ENCODE measurements at regions not wholly inside any gene's neighbourhood (a gene's known extent, or its start where the extent isn't known, plus 50 kb on each side); places are given as distances from the start of the nearest gene placed in this dataset.

DNA sequence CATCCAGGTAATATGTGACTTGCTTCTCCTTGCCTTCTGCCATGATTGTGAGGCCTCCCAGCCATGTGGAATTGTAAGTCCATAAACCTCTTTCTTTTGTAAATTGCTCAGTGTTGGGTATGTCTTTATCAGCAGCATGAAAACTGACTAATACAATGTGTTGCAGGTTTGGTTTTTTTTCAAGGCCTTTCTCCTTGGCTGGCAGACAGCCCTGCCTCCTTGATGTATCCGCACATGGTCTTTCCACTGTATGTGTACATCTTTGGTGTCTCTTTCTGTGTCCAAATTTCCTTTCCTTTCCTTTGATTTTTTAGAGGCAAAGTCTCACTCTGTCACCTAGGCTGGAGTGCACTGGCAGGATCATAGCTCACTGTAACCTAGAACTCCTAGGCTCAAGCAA, 260.1 kb downstream of the TUSC7 start:
- no peak overlapping the region for H3K9ac ChIP-seq (ENCODE audit: low read depth, low read length)
- no peaks in the 10 kb centered on the region for H3K36me3 ChIP-seq (ENCODE audit: insufficient read depth, low read depth, low read length)
- no peak overlapping the region for H3K4me3 ChIP-seq (ENCODE audit: low read length)
- no peak overlapping the region for H3K27ac ChIP-seq (ENCODE audit: low read length)
- no peaks in the 10 kb centered on the region for H3K27me3 ChIP-seq (ENCODE audit: insufficient read depth, low read length)
- no peaks in the 10 kb centered on the region for H3K9me3 ChIP-seq (ENCODE audit: insufficient read depth, low read depth, low read length)
- H3K4me1 ChIP-seq (ENCODE audit: insufficient read depth, low read length): no peaks in the 10 kb centered on the region

DNA sequence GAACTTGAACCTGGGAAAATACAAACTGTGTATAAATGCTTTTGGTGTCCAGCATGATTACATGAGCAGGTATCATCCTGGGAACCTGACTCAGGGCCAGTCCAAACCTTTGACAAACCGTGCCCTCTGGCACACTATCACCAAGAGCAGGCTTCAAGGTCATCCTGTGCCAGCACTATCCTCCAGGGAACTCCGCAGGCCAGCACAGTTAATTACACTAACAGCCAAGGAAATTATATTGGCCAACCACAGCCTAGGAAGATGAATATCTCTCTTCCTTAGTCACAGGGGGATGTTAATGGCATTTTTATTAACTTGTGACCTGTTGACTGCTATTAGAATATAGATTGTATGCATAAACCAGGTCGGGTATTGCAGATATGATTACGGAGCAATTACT, 262.0 kb downstream of the TUSC7 start:
- no peaks in the 10 kb centered on the region for H3K27me3 ChIP-seq (ENCODE audit: insufficient read depth, low read length)
- H3K9ac ChIP-seq (ENCODE audit: low read depth, low read length): no peak overlapping the region
- H3K36me3 ChIP-seq (ENCODE audit: insufficient read depth, low read depth, low read length): no peaks in the 10 kb centered on the region
- no peak overlapping the region for H3K4me3 ChIP-seq (ENCODE audit: low read length)
- no peak overlapping the region for H3K27ac ChIP-seq (ENCODE audit: low read length)
- no peaks in the 10 kb centered on the region for H3K4me1 ChIP-seq (ENCODE audit: insufficient read depth, low read length)
- H3K9me3 ChIP-seq (ENCODE audit: insufficient read depth, low read depth, low read length): no peaks in the 10 kb centered on the region

DNA sequence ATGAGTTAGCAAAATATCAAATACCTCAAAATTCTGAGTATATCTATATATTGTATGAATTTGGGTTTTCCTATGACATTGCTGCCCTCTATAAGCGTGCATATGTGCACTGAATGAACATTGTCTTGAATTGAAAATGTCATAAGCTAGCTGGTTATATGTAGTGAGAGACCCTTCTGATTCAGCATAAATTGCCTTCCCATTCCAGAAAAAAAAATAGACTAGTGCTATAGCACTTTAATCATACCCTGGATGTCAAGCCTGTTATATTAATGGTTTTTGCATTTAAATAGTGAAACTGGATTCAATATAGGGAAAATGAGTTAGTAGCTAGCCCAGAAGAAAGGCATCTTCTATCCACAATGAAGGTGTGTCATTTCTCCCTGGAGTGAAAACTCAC, 265.1 kb downstream of the TUSC7 start:
- H3K36me3 ChIP-seq (ENCODE audit: insufficient read depth, low read depth, low read length): no peaks in the 10 kb centered on the region
- no peaks in the 10 kb centered on the region for H3K27me3 ChIP-seq (ENCODE audit: insufficient read depth, low read length)
- no peak overlapping the region for H3K27ac ChIP-seq (ENCODE audit: low read length)
- no peak overlapping the region for H3K4me3 ChIP-seq (ENCODE audit: low read length)
- no peaks in the 10 kb centered on the region for H3K9me3 ChIP-seq (ENCODE audit: insufficient read depth, low read depth, low read length)
- H3K4me1 ChIP-seq (ENCODE audit: insufficient read depth, low read length): peaks cover 3% of the 10 kb centered on the region; the same call in 1 of the 2 replicates
- H3K9ac ChIP-seq (ENCODE audit: low read depth, low read length): no peak overlapping the region

DNA sequence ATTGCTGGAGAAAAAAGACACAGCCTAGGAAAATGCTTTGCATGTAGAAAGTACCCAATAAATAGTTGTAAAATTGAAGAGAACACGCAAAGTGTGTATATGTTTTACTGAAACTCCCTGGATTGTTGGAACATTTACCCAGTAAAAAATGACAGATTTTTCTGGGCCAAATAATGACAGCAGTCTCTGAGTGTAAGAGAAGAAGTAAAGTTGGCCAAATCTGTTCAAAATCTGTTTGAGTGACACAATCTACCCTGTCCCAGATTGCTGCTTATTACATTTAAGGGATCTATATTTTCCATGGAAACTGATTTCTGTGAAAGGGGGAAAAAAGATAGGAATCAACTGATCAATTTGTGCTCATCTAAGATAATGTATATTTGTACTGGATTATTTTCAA, 267.9 kb downstream of the TUSC7 start:
- no peaks in the 10 kb centered on the region for H3K27me3 ChIP-seq (ENCODE audit: insufficient read depth, low read length)
- H3K36me3 ChIP-seq (ENCODE audit: insufficient read depth, low read depth, low read length): no peaks in the 10 kb centered on the region
- H3K4me3 ChIP-seq (ENCODE audit: low read length): no peak overlapping the region
- H3K27ac ChIP-seq (ENCODE audit: low read length): no peak overlapping the region
- H3K9me3 ChIP-seq (ENCODE audit: insufficient read depth, low read depth, low read length): no peaks in the 10 kb centered on the region
- H3K9ac ChIP-seq (ENCODE audit: low read depth, low read length): no peak overlapping the region
- H3K4me1 ChIP-seq (ENCODE audit: insufficient read depth, low read length): peaks cover 10% of the 10 kb centered on the region; the same call in 1 of the 2 replicates

DNA sequence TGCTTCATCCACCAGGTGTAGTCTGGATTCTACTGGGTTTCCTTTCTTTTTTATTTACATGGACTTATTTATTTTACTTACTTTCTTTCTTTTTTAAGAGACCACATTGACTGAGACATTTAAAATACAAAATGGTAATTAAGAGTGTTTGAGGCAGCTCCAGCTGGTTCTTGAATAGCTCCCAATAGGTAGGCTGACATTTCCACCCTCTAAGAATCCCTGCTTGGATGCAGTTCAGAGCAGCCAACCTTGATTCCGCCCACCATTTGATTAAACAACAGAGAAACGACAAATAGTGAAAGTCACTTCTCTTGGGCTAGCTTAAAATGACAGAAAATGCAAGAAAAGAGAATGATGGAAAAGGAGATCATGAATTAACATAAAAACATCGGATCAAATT, 270.5 kb downstream of the TUSC7 start:
- peaks cover 10% of the 10 kb centered on the region; the same call in 1 of the 2 replicates for H3K4me1 ChIP-seq (ENCODE audit: insufficient read depth, low read length)
- H3K27me3 ChIP-seq (ENCODE audit: insufficient read depth, low read length): no peaks in the 10 kb centered on the region
- H3K27ac ChIP-seq (ENCODE audit: low read length): no peak overlapping the region
- no peak overlapping the region for H3K9ac ChIP-seq (ENCODE audit: low read depth, low read length)
- no peak overlapping the region for H3K4me3 ChIP-seq (ENCODE audit: low read length)
- H3K36me3 ChIP-seq (ENCODE audit: insufficient read depth, low read depth, low read length): no peaks in the 10 kb centered on the region
- H3K9me3 ChIP-seq (ENCODE audit: insufficient read depth, low read depth, low read length): no peaks in the 10 kb centered on the region

DNA sequence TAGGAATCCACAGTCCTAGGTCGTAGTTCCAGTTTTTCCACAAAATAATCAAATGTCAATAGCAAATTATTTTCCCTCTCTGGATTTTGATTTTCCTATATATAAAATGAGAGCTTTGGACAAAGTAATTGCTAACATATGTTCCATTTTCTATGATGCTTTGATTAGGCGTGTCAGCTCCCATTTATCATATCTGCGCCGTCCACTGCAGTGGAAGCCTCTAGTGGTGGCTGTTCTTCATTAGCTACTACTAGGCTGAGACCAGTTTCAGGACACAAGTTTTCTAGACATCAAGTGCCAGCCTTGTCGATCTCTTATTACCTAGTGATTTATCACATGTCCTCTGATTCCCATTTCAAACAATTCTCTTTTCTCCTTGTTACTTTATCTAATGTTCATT, 271.5 kb downstream of the TUSC7 start:
- no peak overlapping the region for H3K4me3 ChIP-seq (ENCODE audit: low read length)
- H3K36me3 ChIP-seq (ENCODE audit: insufficient read depth, low read depth, low read length): no peaks in the 10 kb centered on the region
- no peak overlapping the region for H3K9ac ChIP-seq (ENCODE audit: low read depth, low read length)
- no peak overlapping the region for H3K27ac ChIP-seq (ENCODE audit: low read length)
- H3K9me3 ChIP-seq (ENCODE audit: insufficient read depth, low read depth, low read length): no peaks in the 10 kb centered on the region
- peaks cover 10% of the 10 kb centered on the region; the same call in 1 of the 2 replicates for H3K4me1 ChIP-seq (ENCODE audit: insufficient read depth, low read length)
- H3K27me3 ChIP-seq (ENCODE audit: insufficient read depth, low read length): no peaks in the 10 kb centered on the region

DNA sequence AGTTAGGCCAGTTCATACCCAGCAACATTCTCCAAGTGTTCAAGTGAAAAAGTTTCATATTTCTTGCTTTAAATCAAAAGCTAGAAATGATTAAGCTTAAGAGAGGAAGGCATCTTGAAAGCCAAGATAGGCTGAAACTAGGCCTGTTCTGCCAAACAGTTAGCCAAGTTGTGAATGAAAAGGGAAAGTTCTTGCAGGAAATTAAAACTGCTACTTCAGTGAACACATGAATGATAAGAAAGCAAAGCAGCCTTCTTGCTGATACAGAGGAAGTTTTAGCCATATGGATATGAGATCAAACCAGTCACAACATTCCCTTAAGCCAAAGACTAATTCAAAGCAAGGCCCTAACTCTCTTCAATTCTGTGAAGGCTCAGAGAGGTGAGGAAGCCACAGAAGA, 274.7 kb downstream of the TUSC7 start:
- no peaks in the 10 kb centered on the region for H3K9me3 ChIP-seq (ENCODE audit: insufficient read depth, low read depth, low read length)
- H3K27ac ChIP-seq (ENCODE audit: low read length): no peak overlapping the region
- peaks cover 10% of the 10 kb centered on the region; the same call in 1 of the 2 replicates for H3K4me1 ChIP-seq (ENCODE audit: insufficient read depth, low read length)
- no peak overlapping the region for H3K4me3 ChIP-seq (ENCODE audit: low read length)
- H3K27me3 ChIP-seq (ENCODE audit: insufficient read depth, low read length): no peaks in the 10 kb centered on the region
- no peaks in the 10 kb centered on the region for H3K36me3 ChIP-seq (ENCODE audit: insufficient read depth, low read depth, low read length)
- no peak overlapping the region for H3K9ac ChIP-seq (ENCODE audit: low read depth, low read length)

DNA sequence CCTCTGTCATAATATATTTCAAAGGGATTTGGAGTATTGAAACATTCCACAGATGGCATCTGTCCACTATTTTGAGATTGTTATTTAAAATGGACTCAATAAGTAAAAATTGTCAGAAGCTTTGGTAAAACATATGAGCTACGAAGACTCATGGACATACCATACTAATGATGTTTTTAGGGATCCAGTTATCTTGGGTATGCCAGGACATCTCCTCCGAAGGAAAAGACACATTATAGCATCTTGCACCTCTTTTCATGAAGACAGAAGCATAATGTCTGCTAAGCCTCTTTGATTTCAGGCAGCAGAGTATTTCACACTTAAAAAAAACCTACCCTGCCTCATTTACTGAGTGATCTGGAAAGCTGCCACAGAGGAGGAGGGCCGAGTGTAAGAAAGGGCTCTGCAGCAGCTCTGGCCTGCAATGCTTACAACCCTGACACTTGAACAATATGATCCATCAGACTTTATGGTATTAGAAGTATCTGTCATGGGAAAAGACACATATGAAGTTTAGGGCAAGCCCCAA, 284.8 kb downstream of the TUSC7 start:
- Histone ChIP-seq H3K4me1 (ENCODE audit: insufficient read depth, low read length) (no peaks in the 10 kb centered on the region), H3K4me3 (ENCODE audit: low read length) (no peak overlapping the region), H3K36me3 (ENCODE audit: insufficient read depth, low read depth, low read length) (no peaks in the 10 kb centered on the region), H3K27me3 (ENCODE audit: insufficient read depth, low read length) (no peaks in the 10 kb centered on the region), H3K9ac (ENCODE audit: low read depth, low read length) (no peak overlapping the region), H3K27ac (ENCODE audit: low read length) (no peak overlapping the region), H3K9me3 (ENCODE audit: insufficient read depth, low read depth, low read length) (no peaks in the 10 kb centered on the region)

DNA sequence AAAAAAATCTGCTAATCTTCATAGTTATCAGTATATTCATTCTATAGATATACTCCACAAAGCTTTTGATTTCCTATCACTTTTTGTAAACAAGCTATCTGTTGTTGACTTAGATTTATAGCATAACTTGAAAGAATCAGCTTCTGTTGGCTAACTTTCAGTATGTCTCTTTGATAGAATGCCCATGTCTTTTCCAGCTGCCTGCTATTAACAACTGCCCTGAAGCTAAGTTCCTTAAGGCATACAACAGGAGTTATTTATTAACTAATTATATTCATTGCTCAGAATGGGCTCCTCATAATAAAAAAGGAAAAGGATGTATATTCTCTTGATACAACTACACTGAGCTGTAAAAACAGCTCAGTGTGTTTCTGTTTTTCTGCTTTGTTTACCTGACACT, 293.9 kb downstream of the TUSC7 start:
- Histone ChIP-seq H3K9me3 (ENCODE audit: insufficient read depth, low read depth, low read length) (no peaks in the 10 kb centered on the region), H3K27me3 (ENCODE audit: insufficient read depth, low read length) (no peaks in the 10 kb centered on the region), H3K4me1 (ENCODE audit: insufficient read depth, low read length) (no peaks in the 10 kb centered on the region), H3K4me3 (ENCODE audit: low read length) (no peak overlapping the region), H3K36me3 (ENCODE audit: insufficient read depth, low read depth, low read length) (no peaks in the 10 kb centered on the region), H3K9ac (ENCODE audit: low read depth, low read length) (no peak overlapping the region), H3K27ac (ENCODE audit: low read length) (no peak overlapping the region)

DNA sequence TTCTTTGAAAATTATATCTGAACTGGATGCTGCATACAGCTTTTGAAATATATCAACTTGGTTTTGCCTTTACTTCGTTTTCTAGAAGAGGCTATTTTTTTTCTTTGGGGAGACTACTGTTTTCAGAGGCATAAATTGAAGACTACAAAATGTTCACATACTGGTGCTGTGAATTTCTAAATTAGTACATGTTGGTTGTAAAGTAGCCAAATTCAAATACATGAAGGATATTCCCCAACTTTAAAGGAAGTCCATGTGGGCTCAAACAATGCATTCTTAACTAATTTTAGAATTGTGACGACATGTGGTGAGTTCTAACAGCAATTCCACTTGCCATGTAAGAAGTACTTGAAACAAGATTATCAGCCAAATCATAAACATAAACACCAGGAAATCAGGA, 295.7 kb downstream of the TUSC7 start:
- Histone ChIP-seq H3K4me1 (ENCODE audit: insufficient read depth, low read length) (no peaks in the 10 kb centered on the region), H3K4me3 (ENCODE audit: low read length) (no peak overlapping the region), H3K36me3 (ENCODE audit: insufficient read depth, low read depth, low read length) (no peaks in the 10 kb centered on the region), H3K9me3 (ENCODE audit: insufficient read depth, low read depth, low read length) (no peaks in the 10 kb centered on the region), H3K9ac (ENCODE audit: low read depth, low read length) (no peak overlapping the region), H3K27me3 (ENCODE audit: insufficient read depth, low read length) (no peaks in the 10 kb centered on the region), H3K27ac (ENCODE audit: low read length) (no peak overlapping the region)

DNA sequence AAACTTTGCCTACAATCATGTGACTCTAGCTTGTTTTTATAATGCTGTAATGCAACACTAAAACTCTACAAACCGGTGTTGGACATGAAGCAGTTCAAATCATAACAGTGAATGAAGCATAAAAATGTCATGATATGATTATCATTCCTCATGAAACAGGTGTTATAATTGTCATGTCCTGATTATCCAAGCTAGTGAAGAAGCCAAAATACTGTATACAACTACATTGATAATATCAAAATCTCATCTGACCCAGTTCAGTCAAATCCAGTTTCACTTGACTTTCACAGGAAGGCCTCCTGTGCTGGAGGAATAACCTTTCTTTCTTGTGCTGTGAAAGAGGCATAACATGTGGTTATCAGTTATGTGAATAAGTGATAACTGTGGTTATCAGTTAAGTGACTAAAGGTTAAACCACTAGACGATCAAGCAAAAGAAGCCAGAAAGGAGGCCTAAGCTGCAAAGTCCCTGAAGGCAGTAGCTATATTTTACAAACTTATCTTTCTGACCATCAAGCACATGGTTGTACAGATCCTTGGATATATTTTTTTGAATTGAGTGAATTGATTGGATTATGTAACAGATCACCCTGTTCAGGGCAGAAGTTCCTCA, 296.4 kb downstream of the TUSC7 start:
- no peaks in the 10 kb centered on the region for H3K27me3 ChIP-seq (ENCODE audit: insufficient read depth, low read length)
- no peaks in the 10 kb centered on the region for H3K36me3 ChIP-seq (ENCODE audit: insufficient read depth, low read depth, low read length)
- H3K4me1 ChIP-seq (ENCODE audit: insufficient read depth, low read length): no peaks in the 10 kb centered on the region

DNA sequence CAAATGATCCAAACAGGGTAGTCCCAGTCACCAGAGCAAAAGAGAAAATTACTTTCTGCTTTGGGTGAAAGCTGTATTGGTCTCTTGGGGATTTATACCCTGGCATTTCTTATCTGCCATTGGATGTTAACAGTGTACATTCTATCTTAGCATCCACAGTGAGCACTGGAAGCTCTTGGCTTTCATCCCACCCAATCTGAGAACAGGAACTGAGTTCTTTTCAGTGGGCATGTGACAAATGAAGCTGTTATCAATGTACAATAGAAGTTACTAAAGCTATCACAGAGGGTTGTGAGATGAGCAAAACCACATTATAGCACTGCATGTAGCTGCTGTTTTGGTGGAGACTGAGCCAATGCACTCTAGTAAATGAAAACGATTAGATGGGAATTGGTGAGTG, 300.7 kb downstream of the TUSC7 start:
- Histone ChIP-seq H3K27ac (ENCODE audit: low read length) (no peak overlapping the region), H3K9ac (ENCODE audit: low read depth, low read length) (no peak overlapping the region), H3K4me1 (ENCODE audit: insufficient read depth, low read length) (no peaks in the 10 kb centered on the region), H3K27me3 (ENCODE audit: insufficient read depth, low read length) (no peaks in the 10 kb centered on the region), H3K4me3 (ENCODE audit: low read length) (no peak overlapping the region), H3K9me3 (ENCODE audit: insufficient read depth, low read depth, low read length) (no peaks in the 10 kb centered on the region), H3K36me3 (ENCODE audit: insufficient read depth, low read depth, low read length) (no peaks in the 10 kb centered on the region)

More for the DNA sequence above, 296.4 kb downstream of the TUSC7 start:
- H3K9ac ChIP-seq (ENCODE audit: low read depth, low read length): no peak overlapping the region
- no peaks in the 10 kb centered on the region for H3K9me3 ChIP-seq (ENCODE audit: insufficient read depth, low read depth, low read length)
- no peak overlapping the region for H3K4me3 ChIP-seq (ENCODE audit: low read length)
- H3K27ac ChIP-seq (ENCODE audit: low read length): no peak overlapping the region

Measured in iPS-20b (cell line).